ENCODE measurements at regions not wholly inside any gene's neighbourhood (a gene's known extent, or its start where the extent isn't known, plus 50 kb on each side); places are given as distances from the start of the nearest gene placed in this dataset.

GRCh38 chr9:89892920-89893319, 288.1 kb downstream of the GADD45G start:
- no peak overlapping the region for H3K27ac ChIP-seq
- peak in 1 of 2 donors; percentile 44 for DNase-seq (ENCODE audit: low spot score in 2 of 2)
- no peak overlapping the region for H3K4me3 ChIP-seq
- WGBS = 93% methylated on average over 6 of the region's 6 CpGs
- H3K4me1 ChIP-seq = peaks cover 19% of the 10 kb centered on the region
- H3K27me3 ChIP-seq = no peaks in the 10 kb centered on the region
- no peak for TF ChIP-seq EP300 (IDR thresholded peaks at IDR 0.05)
- no peaks in the 10 kb centered on the region for H3K9me3 ChIP-seq
- no peaks in the 10 kb centered on the region for H3K36me3 ChIP-seq

- no peak for DNase-seq (ENCODE audit: low spot score in 2 of 2)
- no peak overlapping the region for H3K4me3 ChIP-seq
- 89% methylated on average over 2 of the region's 2 CpGs for WGBS
- H3K9me3 ChIP-seq = no peaks in the 10 kb centered on the region
- no peaks in the 10 kb centered on the region for H3K36me3 ChIP-seq
- TF ChIP-seq CTCF (IDR thresholded peaks at IDR 0.05) (no peak), POLR2AphosphoS5 (IDR thresholded peaks at IDR 0.05) (no peak), EP300 (IDR thresholded peaks at IDR 0.05) (no peak), POLR2A (IDR thresholded peaks at IDR 0.05) (no peak)
- no peak overlapping the region for H3K27ac ChIP-seq
- peaks cover 19% of the 10 kb centered on the region for H3K4me1 ChIP-seq
- no peaks in the 10 kb centered on the region for H3K27me3 ChIP-seq
These were observed 289.1 kb downstream of the GADD45G start for GRCh38 chr9:89893886-89894285.

- no peak overlapping the region for H3K4me3 ChIP-seq
- TF ChIP-seq POLR2AphosphoS5 (IDR thresholded peaks at IDR 0.05) (no peak), POLR2A (IDR thresholded peaks at IDR 0.05) (no peak), EP300 (IDR thresholded peaks at IDR 0.05) (no peak), CTCF (IDR thresholded peaks at IDR 0.05) (no peak)
- H3K36me3 ChIP-seq = no peaks in the 10 kb centered on the region
- peak in 1 of 2 donors; percentile 63 for DNase-seq (ENCODE audit: low spot score in 2 of 2)
- no peaks in the 10 kb centered on the region for H3K9me3 ChIP-seq
- no peak overlapping the region for H3K27ac ChIP-seq
- H3K27me3 ChIP-seq = no peaks in the 10 kb centered on the region
- H3K4me1 ChIP-seq = peaks cover 10% of the 10 kb centered on the region
- 92% methylated on average over 5 of the region's 5 CpGs for WGBS
These were observed 292.1 kb downstream of the GADD45G start for GRCh38 chr9:89896806-89897340.

- no peaks in the 10 kb centered on the region for H3K9me3 ChIP-seq
- WGBS = 88% methylated on average over 3 of the region's 3 CpGs
- no peaks in the 10 kb centered on the region for H3K27me3 ChIP-seq
- TF ChIP-seq POLR2AphosphoS5 (IDR thresholded peaks at IDR 0.05) (no peak), CTCF (IDR thresholded peaks at IDR 0.05) (no peak), POLR2A (IDR thresholded peaks at IDR 0.05) (no peak), EP300 (IDR thresholded peaks at IDR 0.05) (no peak)
- no peak overlapping the region for H3K4me3 ChIP-seq
- no peak for DNase-seq (ENCODE audit: low spot score in 2 of 2)
- H3K36me3 ChIP-seq = no peaks in the 10 kb centered on the region
- H3K4me1 ChIP-seq = peaks cover 5% of the 10 kb centered on the region
- H3K27ac ChIP-seq = no peak overlapping the region
These were observed 294.8 kb downstream of the GADD45G start for GRCh38 chr9:89899573-89899972.

GRCh38 chr9:89901920-89902319, 297.1 kb downstream of the GADD45G start:
- Histone ChIP-seq H3K4me3 (no peak overlapping the region), H3K4me1 (peaks cover 5% of the 10 kb centered on the region), H3K27ac (no peak overlapping the region), H3K36me3 (no peaks in the 10 kb centered on the region), H3K9me3 (no peaks in the 10 kb centered on the region), H3K27me3 (no peaks in the 10 kb centered on the region)
- no peak for DNase-seq (ENCODE audit: low spot score in 2 of 2)
- 76% methylated on average over 4 of the region's 4 CpGs for WGBS
- TF ChIP-seq POLR2A (IDR thresholded peaks at IDR 0.05) (no peak), POLR2AphosphoS5 (IDR thresholded peaks at IDR 0.05) (no peak), EP300 (IDR thresholded peaks at IDR 0.05) (no peak), CTCF (IDR thresholded peaks at IDR 0.05) (no peak)

Data from suprapubic skin (tissue), 4 donors.